Testis (tissue), 2 donors: ENCODE measurements at regions not wholly inside any gene's neighbourhood (a gene's known extent, or its start where the extent isn't known, plus 50 kb on each side); places are given as distances from the start of the nearest gene placed in this dataset.

ENCODE experiments used
- CTCF ChIP-seq, 3 experiments: fragments of 450-650 bp in 2 of 3; fragments of 200-600 bp in 1 of 3; sonication (generic) in 1 of 3; IDR thresholded peaks; one replicate each; pipeline ENCODE4 v1.5.1; 2016 to 2019; ENCODE audit warnings: antibody characterized with exemption in 3 of 3, mild to moderate bottlenecking in 2 of 3, moderate library complexity in 1 of 3
- POLR2A ChIP-seq: fragments of 450-650 bp; IDR thresholded peaks from one replicate; pipeline ENCODE4 v1.6.1; 2017; ENCODE audit warnings: antibody characterized with exemption, mild to moderate bottlenecking, moderate library complexity

- TF ChIP-seq POLR2A (no peak), CTCF (IDR thresholded peaks at IDR 0.05) (no peak)
Measured at GRCh38 chr6:132072831-132073230, 121.7 kb upstream of the CCN2 start.
